Urinary bladder (tissue), 3 donors: ENCODE measurements at regions not wholly inside any gene's neighbourhood (a gene's known extent, or its start where the extent isn't known, plus 50 kb on each side); places are given as distances from the start of the nearest gene placed in this dataset.

ENCODE experiments used
- DNase-seq: peaks from one replicate; pipeline ENCODE4 v3.0.0-alpha.2; 2015; ENCODE audit errors: extremely low spot score
- H3K27ac ChIP-seq: one replicate; pipeline ENCODE4 v1.5.1; 2013; ENCODE audit warnings: low read depth, mild to moderate bottlenecking, moderate library complexity
- H3K36me3 ChIP-seq: one replicate; pipeline ENCODE4 v1.6.1; 2013; ENCODE audit warnings: mild to moderate bottlenecking, moderate library complexity; ENCODE audit not compliant: insufficient read depth
- H3K4me1 ChIP-seq: one replicate; pipeline ENCODE4 v1.6.1; 2013; ENCODE audit warnings: mild to moderate bottlenecking, moderate library complexity; ENCODE audit not compliant: insufficient read depth
- H3K4me3 ChIP-seq: one replicate; pipeline ENCODE4 v1.5.1; 2013; ENCODE audit warnings: low read depth, low read length
- WGBS: extraction: QIAGEN DNeasy Blood & Tissue Kit; methylation state at CpG from one replicate; pipeline ENCODE4 v1.1.7; 2013; 5-methylcytosine and 5-hydroxymethylcytosine counted together
- donor health status: healthy with polysubstance abuse.
- donor health status: healthy.

DNA sequence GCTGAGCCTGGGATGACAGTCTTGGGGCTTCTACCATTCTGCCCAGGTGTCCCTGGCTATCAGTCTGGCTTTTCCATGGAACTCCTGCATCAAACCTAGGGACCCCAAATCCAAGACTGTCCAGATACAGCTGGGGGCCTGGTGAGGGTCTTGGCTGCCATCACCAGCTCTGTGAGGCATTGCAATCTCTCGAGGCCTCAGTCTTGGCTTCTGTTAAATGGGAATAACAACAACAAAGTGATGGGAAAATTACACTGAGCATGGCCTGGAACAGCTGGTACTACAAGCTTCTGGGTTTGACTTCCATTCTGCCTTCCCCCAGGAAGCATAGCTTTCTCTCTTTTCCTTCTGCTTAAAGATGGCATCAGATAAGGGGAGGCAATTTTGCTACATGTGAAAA, 50.0 kb upstream of the LCTL start:
- 77% methylated on average over 1 of the region's 1 CpG for WGBS
- no peaks in the 10 kb centered on the region for H3K36me3 ChIP-seq
- H3K4me3 ChIP-seq: no peak overlapping the region
- DNase-seq: no peak
- H3K27ac ChIP-seq: no peak overlapping the region
- H3K4me1 ChIP-seq: no peaks in the 10 kb centered on the region

DNA sequence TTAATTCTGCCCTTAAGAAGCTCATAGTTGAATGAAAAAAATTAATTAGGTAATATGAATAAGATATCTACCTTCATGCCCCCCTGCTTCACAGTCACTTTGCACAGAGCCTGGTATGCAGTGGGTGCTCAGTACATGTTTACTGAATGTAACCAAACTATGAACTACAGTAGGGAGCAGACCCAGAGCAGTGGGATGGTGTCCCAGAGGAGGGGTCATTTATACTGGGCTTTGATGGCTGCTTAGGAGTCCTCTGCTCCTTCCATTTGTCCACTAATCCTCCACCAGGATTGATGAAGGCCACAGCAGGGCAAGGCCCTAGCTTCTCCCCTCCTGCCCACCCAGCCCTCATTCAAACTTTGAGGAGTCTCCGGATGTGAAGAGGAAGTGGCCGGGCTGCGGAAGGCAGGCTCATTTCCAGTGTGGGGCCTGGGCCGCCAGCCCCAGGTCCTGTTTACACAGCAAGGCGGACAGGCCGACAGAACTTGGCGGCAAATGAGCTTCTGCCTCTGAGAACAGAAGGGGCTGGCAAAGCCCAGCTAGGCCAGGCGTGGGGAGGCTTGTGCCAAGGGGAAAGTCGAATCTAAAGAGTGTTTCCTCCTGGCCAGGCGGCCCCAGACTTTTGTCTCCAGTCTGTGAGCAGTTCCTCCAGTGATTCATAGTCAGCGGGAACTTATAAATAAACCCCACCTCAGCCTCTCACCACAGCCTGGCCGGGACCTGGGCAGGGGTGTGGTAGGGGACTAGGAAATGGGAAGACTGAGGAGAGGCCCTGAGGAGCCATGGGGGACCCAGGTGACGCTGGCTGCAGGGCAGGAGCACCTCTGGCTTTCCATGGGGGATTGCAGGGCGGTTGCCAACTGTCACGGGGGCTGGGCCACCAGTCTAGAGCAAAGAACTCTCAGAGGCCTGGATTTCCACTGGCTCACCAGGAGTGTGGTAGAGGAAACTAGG, 51.6 kb upstream of the LCTL start:
- peaks cover 3% of the 10 kb centered on the region for H3K4me1 ChIP-seq
- H3K36me3 ChIP-seq: no peaks in the 10 kb centered on the region
- no peak overlapping the region for H3K4me3 ChIP-seq
- WGBS: 20% methylated on average over 15 of the region's 15 CpGs
- H3K27ac ChIP-seq: peak overlapping the region; percentile 93
- peak; percentile 50 for DNase-seq

DNA sequence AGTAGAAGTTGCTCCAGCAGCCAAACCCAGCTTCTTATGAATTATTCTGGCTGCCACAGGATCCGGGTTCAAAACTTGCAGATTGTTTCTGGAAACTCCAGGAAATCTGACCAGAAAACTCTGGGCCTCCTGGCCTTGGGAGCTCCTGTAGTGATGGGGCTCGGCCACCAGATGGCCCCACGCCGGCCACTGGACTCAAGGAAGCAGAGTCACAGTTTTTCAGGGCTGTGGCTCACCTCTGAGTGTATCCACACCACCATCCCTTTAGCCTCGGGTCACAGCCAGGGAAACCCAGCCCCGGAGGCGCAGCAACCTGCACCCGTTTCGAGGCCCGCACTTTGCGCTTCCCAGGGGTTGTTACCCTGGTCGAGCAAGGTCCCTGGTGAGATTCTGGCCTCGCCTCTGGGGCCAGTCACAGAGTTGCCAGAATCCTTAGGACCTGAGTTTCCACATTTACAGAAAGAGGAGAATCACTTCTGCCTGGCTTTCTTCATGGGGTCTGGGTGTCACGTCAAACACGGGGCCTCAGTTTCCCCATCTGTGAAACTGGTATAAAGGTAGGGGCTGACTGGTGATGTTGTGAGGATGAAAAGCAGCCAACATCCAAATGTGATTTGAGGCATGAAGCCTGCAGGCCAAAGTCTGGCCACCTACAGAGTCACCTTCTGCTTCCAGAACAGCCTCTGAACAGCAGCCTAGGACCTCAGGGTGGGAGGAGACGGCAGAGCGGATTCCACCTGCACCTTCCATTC, 53.5 kb upstream of the LCTL start:
- H3K4me1 ChIP-seq: peaks cover 3% of the 10 kb centered on the region
- no peak overlapping the region for H3K27ac ChIP-seq
- H3K36me3 ChIP-seq: no peaks in the 10 kb centered on the region
- DNase-seq: no peak
- no peak overlapping the region for H3K4me3 ChIP-seq
- 37% methylated on average over 17 of the region's 17 CpGs for WGBS

GRCh38 chr15:66620341-66620740, 54.5 kb upstream of the LCTL start:
- no peak overlapping the region for H3K27ac ChIP-seq
- no peak overlapping the region for H3K4me3 ChIP-seq
- no peak for DNase-seq
- H3K36me3 ChIP-seq: no peaks in the 10 kb centered on the region
- H3K4me1 ChIP-seq: peaks cover 3% of the 10 kb centered on the region
- WGBS: 62% methylated on average over 3 of the region's 3 CpGs

DNA sequence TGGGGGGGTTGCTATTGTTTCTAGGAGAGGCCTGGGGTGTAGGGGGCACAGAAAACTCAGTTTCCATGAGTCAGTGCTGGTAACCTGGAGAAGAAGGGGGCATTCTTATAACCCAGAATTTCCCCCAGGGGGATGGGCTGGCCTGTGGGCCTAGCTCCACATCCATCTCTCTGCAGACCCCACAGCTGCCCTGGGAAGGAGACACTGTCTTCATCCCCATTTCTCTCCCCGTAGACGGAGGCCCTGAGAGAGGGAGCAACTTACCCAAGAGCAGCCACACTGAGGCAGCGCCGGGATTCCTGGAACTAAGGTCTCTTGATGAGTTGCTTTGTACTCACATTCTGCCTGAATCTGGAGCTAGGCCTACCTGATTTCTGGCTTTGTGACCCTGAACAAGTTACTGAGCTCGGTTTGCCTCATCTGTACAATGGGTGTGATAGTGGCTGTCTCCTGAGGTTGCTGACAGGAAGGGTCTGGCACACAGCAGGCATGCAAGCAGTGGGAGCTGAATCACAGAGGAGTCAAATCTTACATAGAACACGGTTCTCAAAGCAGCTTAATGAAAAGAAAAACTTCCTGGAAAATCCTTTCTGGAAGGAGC, 55.0 kb upstream of the LCTL start:
- no peak overlapping the region for H3K27ac ChIP-seq
- DNase-seq: no peak
- H3K4me1 ChIP-seq: peaks cover 3% of the 10 kb centered on the region
- 88% methylated on average over 6 of the region's 6 CpGs for WGBS
- H3K36me3 ChIP-seq: no peaks in the 10 kb centered on the region
- H3K4me3 ChIP-seq: no peak overlapping the region

DNA sequence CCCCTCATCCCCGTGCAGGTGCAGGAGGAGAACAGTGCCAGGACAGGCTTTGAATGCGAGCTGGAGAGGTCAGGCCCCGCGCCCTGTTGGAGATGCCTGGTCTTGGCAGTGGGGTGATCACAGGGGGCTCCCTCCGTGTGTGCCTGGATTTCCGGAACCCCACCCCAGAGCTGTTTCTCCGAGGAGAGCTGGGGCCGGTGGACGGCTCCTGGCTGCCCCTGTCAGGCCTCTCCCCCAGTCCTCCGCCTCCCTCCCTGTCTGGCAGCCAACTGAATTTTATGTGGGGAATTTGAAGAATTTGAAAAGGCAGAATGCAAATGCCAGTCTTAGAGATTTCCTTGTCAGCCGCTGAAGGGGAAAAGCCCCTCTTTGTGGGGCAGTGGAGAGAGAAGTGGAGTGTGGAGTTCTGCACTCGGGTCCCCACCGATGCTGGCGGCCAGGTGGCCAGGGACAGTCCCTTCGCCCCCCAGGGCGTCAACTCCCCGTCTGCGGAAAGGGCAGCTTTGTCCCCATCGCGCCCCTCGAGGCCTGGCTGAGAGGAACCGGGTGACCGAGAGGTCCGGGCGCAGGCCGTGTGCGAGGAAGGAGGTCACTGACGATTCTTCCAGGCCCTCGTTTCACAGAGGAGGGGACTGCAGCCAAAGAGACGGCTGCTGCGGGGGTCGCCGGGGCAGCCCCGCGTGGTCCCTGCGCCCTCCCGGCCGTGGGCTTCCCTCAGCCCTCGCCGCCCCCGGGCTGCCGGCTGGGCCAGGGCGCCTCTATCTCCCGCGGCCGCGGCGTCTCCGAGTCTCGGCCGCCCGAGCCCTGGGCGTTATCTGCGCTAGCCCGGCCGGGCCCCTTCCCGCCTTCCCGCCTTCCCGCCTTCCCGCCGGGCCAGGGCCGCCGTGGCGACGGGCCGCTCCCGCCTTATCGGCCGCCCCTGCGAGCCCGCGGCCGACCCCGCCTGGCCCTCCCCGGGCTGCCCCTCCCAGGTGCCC, 56.0 kb upstream of the LCTL start:
- 19% methylated on average over 73 of the region's 75 CpGs for WGBS
- Histone ChIP-seq H3K36me3 (no peaks in the 10 kb centered on the region), H3K4me3 (no peak overlapping the region), H3K27ac (peak overlapping the region; percentile 57), H3K4me1 (peaks cover 3% of the 10 kb centered on the region)
- no peak for DNase-seq

- Histone ChIP-seq H3K4me1 (peaks cover 3% of the 10 kb centered on the region), H3K27ac (no peak overlapping the region), H3K4me3 (no peak overlapping the region), H3K36me3 (no peaks in the 10 kb centered on the region)
- DNase-seq: no peak
- 26% methylated on average over 5 of the region's 5 CpGs for WGBS
Observed at GRCh38 chr15:66622591-66623022, 56.8 kb upstream of the LCTL start.

- Histone ChIP-seq H3K4me1 (peaks cover 3% of the 10 kb centered on the region), H3K4me3 (no peak overlapping the region), H3K27ac (no peak overlapping the region), H3K36me3 (no peaks in the 10 kb centered on the region)
- WGBS: 63% methylated on average over 6 of the region's 6 CpGs
- no peak for DNase-seq
Observed at GRCh38 chr15:66623801-66624453, 58.1 kb upstream of the LCTL start.

DNA sequence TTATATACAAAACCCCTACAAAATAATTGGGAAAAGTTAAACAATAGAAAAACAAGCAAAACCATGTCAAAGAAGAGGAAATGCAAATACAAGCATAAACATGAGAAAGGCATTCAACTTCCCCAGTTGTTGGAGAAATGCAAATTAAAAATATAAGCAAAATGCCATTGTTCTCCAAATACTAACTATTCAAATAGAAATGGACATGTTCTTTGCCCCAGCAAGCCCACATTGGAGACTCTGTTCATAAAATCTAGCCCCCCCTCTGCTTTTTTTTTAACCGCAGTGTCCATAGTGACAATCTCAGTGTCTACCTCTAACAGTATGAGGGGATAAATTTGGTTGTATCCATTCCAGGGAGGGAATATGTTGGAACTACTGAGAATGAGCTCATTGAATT, 59.7 kb upstream of the LCTL start:
- Histone ChIP-seq H3K4me1 (peaks cover 3% of the 10 kb centered on the region), H3K27ac (no peak overlapping the region), H3K36me3 (no peaks in the 10 kb centered on the region), H3K4me3 (no peak overlapping the region)
- WGBS: 77% methylated on average over 1 of the region's 1 CpG
- DNase-seq: no peak

- H3K4me1 ChIP-seq: peaks cover 3% of the 10 kb centered on the region
- no peak overlapping the region for H3K27ac ChIP-seq
- no peak overlapping the region for H3K4me3 ChIP-seq
- DNase-seq: no peak
- 89% methylated on average over 4 of the region's 4 CpGs for WGBS
- H3K36me3 ChIP-seq: no peaks in the 10 kb centered on the region
Observed at GRCh38 chr15:66625974-66626373, 60.2 kb upstream of the LCTL start.

DNA sequence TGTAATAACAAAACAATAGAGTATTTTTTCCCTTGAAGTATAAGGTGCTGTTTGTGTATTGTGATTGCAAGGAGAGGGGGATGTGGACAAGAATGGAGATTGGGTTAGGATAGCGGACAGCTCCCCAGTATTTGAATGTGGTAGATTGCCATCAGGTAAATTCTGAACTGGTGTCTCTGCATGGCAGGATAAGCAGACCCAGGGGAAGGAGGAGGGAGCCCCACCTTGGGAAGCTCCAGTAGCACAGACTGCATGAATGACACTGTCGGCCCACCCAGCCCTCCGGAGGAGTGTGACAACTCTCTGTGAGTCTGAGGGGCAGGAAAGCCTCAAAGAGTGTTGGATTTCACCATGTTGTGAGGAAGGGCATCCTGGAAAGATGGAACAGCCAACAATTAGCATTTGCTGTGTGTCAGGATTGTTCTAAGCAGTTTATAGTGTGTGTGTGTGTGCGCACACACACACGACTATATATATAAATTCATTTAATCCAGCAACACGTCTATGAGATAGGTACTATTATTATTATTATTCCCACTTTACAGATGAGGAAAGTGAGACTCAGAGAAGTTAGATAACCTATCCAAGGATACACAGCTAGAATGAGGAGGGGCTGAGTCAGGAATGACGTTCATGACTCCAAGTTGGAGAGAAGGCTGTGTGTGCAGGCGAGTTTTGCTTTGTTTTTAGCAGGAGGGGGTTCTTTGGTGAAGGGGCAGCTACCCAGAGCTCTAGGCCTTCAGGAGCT, 63.4 kb upstream of the LCTL start:
- 86% methylated on average over 8 of the region's 8 CpGs for WGBS
- Histone ChIP-seq H3K27ac (no peak overlapping the region), H3K36me3 (no peaks in the 10 kb centered on the region), H3K4me3 (no peak overlapping the region), H3K4me1 (no peaks in the 10 kb centered on the region)
- DNase-seq: no peak
